MG63 (cell line): ENCODE measurements at regions not wholly inside any gene's neighbourhood (a gene's known extent, or its start where the extent isn't known, plus 50 kb on each side); places are given as distances from the start of the nearest gene placed in this dataset.
"Not testable (repeated sequence)": the region's sequence is repeated elsewhere in the genome, so short reads cannot be mapped to it uniquely, and the experiment has no call there.

Source experiments
- DNase-seq: peaks from one replicate; pipeline ENCODE4 v3.0.0-alpha.2; 2020
- H3K27me3 ChIP-seq: fragments of 250-450 bp; sonication (Bioruptor Pico); 2 replicates; pipeline ENCODE4 v1.5.1; 2020; ENCODE audit warnings: mild to moderate bottlenecking, moderate library complexity
- H3K36me3 ChIP-seq: fragments of 250-450 bp; sonication (Bioruptor Pico); 2 replicates; pipeline ENCODE4 v1.5.1; 2020; ENCODE audit warnings: mild to moderate bottlenecking, moderate library complexity
- H3K4me3 ChIP-seq: fragments of 250-450 bp; sonication (Bioruptor Pico); 2 replicates; pipeline ENCODE4 v1.5.1; 2020; ENCODE audit warnings: mild to moderate bottlenecking, moderate library complexity
- H3K9me3 ChIP-seq: fragments of 250-450 bp; sonication (Bioruptor Pico); 2 replicates; pipeline ENCODE4 v1.5.1; 2020; ENCODE audit warnings: mild to moderate bottlenecking, moderate library complexity

- no peaks in the 10 kb centered on the region for H3K27me3 ChIP-seq
- no peaks in the 10 kb centered on the region for H3K9me3 ChIP-seq
- no peak for DNase-seq
- no peak overlapping the region for H3K4me3 ChIP-seq
- H3K36me3 ChIP-seq, result no peaks in the 10 kb centered on the region
Measured at GRCh38 chr4:187075514-187075913, 351.9 kb upstream of the FAT1 start.

- Histone ChIP-seq H3K4me3 (no peak overlapping the region), H3K9me3 (no peaks in the 10 kb centered on the region), H3K27me3 (no peaks in the 10 kb centered on the region), H3K36me3 (no peaks in the 10 kb centered on the region)
- no peak for DNase-seq
Measured at GRCh38 chr4:187077744-187078401, 354.2 kb upstream of the FAT1 start.

DNA sequence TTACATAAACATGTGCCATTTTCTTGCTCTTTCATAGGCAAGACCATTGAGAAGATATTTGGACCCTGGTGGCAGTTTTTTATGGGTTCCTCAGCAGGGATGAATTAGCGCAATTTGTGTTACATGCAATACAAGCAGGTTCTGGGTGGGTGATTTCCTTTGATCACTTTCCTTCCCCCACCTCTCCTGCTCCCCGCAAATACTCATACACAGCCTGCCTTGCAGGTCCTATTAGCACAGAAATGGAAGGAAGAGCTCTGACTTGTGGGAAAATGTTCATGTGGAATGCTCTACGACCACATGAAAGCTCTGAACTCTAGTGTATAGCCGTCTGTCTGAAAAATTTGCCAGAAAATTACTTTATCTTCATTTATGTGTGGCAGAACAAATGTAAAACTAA is 361.0 kb upstream of the FAT1 start:
- no peak for DNase-seq
- Histone ChIP-seq H3K9me3 (no peaks in the 10 kb centered on the region), H3K36me3 (no peaks in the 10 kb centered on the region), H3K4me3 (no peak overlapping the region), H3K27me3 (no peaks in the 10 kb centered on the region)

- H3K4me3 ChIP-seq, result no peak overlapping the region
- H3K27me3 ChIP-seq, result no peaks in the 10 kb centered on the region
- no peaks in the 10 kb centered on the region for H3K9me3 ChIP-seq
- no peak for DNase-seq
- H3K36me3 ChIP-seq, result no peaks in the 10 kb centered on the region
Measured at GRCh38 chr4:187085339-187085738, 361.7 kb upstream of the FAT1 start.

DNA sequence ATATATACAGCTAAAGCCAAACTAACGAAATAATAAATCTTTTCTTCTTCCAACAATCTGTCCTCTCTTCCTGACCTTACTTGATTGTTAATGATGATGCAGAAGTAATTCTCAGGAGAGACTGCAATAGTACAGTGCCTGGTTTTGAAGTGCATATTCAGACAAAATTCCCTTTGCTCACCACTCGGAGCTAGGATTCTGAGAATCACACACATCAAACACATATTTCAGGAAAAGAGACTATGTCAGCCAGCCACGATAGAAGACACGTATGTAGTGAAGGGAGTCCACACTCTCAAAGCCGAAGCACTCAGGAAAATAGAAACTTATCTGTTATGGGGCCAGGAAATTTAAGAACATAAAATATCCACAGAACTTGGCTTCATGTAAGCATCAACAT is 362.5 kb upstream of the FAT1 start:
- no peaks in the 10 kb centered on the region for H3K9me3 ChIP-seq
- no peak overlapping the region for H3K4me3 ChIP-seq
- no peaks in the 10 kb centered on the region for H3K27me3 ChIP-seq
- DNase-seq, result no peak
- H3K36me3 ChIP-seq, result no peaks in the 10 kb centered on the region

DNA sequence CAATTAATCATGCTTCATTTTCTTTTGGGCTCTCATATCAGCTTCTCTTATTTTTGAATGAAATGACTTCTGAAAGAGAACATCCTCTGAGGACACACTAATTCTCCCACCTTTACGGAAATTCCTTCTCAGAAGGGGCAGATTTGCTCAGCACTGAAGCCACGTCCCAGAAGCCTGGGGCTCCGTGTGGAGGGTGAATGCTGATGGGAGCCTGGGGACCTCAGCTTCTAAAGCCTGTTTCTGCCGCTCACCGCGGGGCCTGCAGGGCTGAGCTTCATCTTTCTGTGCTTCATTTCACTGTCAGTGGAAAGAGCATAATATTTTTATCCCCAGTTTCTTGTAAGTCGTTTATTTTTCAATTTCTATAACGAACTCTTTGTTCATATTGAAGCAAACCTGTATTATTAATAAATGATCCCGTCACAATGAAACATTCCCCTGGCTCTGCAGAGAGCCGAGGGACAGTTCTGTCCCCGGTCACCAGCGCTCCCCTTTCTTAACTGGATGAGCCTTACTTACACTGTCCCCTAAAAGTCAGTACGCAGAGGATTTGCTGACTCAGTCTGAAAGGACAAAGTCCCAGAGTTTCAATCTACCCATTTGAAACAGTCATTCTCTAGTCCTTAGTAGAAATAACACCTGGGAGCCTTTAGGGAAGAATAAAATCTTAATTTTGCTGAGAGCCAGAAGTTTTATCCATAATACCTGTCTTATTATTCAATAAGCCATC is 364.6 kb upstream of the FAT1 start:
- H3K36me3 ChIP-seq, result no peaks in the 10 kb centered on the region
- H3K27me3 ChIP-seq, result no peaks in the 10 kb centered on the region
- DNase-seq, result no peak
- no peaks in the 10 kb centered on the region for H3K9me3 ChIP-seq
- H3K4me3 ChIP-seq, result no peak overlapping the region

DNA sequence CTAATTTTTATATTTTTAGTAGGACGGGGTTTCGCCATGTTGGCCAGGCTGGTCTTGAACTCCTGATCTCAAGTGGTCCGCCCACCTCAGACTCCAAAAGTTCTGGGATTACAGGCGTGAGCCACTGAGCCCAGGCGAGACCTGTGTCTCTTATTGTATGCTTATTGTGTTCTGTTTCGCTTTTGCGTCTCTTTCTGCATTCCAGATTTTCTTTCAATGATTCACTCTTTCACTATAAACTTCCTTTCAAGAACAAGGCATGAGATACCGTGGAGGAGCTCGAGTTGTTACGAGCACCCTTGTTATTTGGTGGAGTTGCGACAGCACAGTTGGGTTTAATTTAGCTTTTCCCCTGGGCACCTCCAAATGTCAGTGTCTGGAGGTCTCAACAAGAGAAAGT is 366.7 kb upstream of the FAT1 start:
- Histone ChIP-seq H3K36me3 (no peaks in the 10 kb centered on the region), H3K27me3 (no peaks in the 10 kb centered on the region)
- DNase-seq, result no peak

DNA sequence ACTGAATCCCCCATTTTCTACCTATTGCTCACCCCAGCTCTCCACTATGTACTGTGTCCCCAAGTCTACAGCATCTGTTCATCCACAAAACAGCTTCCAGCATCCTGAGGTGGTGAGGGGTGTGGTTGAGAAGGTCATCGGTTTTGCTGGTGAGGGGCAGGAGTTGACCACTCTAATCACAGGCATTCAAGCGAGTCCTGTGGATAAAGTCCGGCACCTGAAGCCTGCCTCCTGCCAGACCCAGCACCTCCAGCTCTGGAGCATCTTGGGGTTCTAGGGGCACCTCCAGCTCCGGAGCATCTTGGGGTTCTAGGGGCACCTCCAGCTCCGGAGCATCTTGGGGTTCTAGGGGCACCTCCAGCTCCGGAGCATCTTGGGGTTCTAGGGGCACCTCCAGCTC is 367.2 kb upstream of the FAT1 start:
- not testable (repeated sequence) for H3K36me3 ChIP-seq, H3K27me3 ChIP-seq, DNase-seq, H3K9me3 ChIP-seq, H3K4me3 ChIP-seq

More for the DNA sequence above, 366.7 kb upstream of the FAT1 start:
- H3K4me3 ChIP-seq, result no peak overlapping the region
- no peaks in the 10 kb centered on the region for H3K9me3 ChIP-seq

DNA sequence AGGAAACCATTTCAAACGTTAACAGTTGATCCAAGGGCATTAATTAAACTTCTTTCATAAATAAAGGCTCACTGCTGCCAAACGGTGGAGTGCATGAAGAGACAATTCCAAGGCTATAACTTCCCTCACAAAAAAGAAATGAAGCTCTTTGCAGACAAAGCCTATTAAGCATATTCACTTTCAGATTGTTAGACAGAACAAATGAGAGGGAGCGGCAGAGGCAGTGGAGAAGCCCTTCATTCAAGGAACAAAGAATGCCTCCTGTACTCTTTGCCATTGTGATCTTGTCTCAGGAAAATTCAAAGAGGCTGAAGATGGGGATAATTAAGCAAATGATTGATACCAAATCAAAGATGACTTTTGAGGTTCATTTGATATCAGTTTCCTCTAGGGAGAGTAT is 370.5 kb upstream of the FAT1 start:
- Histone ChIP-seq H3K36me3 (no peaks in the 10 kb centered on the region), H3K4me3 (no peak overlapping the region), H3K9me3 (no peaks in the 10 kb centered on the region), H3K27me3 (no peaks in the 10 kb centered on the region)
- no peak for DNase-seq

DNA sequence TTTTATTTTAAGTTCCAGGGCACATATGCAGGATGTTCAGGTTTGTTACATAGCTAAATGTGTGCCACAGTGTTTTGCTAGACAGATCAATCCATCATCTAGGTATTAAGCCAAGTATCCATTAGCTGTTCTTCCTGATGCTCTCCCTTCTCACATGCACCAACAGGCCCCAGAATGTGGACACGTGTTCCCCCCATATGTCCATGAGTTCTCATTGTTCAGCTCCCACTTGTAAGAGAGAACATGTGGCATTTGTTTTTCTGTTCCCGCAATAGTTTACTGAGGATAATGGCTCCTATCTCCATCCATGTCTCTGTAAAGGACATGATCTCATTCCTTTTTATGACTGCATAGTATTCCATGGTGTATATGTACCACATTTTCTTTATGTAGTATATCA is 374.8 kb upstream of the FAT1 start:
- H3K9me3 ChIP-seq, result no peaks in the 10 kb centered on the region
- H3K4me3 ChIP-seq, result no peak overlapping the region
- H3K36me3 ChIP-seq, result no peaks in the 10 kb centered on the region
- DNase-seq, result no peak
- no peaks in the 10 kb centered on the region for H3K27me3 ChIP-seq

- Histone ChIP-seq H3K27me3 (no peaks in the 10 kb centered on the region), H3K9me3 (no peaks in the 10 kb centered on the region), H3K4me3 (no peak overlapping the region), H3K36me3 (no peaks in the 10 kb centered on the region)
- DNase-seq, result no peak
Measured at GRCh38 chr4:187103351-187103750, 379.7 kb upstream of the FAT1 start.

- no peaks in the 10 kb centered on the region for H3K36me3 ChIP-seq
- no peaks in the 10 kb centered on the region for H3K9me3 ChIP-seq
- DNase-seq, result no peak
- H3K27me3 ChIP-seq, result no peaks in the 10 kb centered on the region
- no peak overlapping the region for H3K4me3 ChIP-seq
Measured at GRCh38 chr4:187108845-187109244, 385.2 kb upstream of the FAT1 start.

GRCh38 chr4:187109636-187110035 is 386.0 kb upstream of the FAT1 start:
- Histone ChIP-seq H3K4me3 (no peak overlapping the region), H3K9me3 (no peaks in the 10 kb centered on the region), H3K27me3 (no peaks in the 10 kb centered on the region), H3K36me3 (no peaks in the 10 kb centered on the region)
- DNase-seq, result no peak

DNA sequence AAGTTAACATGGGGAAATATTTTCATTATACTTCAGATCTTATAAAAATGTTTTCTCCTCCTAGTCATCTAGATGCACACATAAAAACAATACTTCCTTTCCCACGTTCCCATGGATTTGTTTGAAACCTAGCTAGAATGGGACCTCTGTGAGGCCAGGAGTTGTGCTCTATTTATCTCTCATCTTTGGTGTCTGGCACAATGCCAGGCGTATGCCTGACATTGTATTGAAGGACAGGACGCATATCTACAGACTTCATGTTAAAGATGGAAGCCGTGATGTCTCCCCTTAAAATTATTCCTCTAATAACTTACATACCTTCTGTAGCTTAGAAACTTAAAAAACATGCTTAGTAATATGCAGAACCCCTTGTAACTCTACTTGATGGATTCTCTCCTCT is 394.5 kb upstream of the FAT1 start:
- DNase-seq, result no peak
- Histone ChIP-seq H3K9me3 (no peaks in the 10 kb centered on the region), H3K36me3 (no peaks in the 10 kb centered on the region), H3K27me3 (no peaks in the 10 kb centered on the region), H3K4me3 (no peak overlapping the region)

DNA sequence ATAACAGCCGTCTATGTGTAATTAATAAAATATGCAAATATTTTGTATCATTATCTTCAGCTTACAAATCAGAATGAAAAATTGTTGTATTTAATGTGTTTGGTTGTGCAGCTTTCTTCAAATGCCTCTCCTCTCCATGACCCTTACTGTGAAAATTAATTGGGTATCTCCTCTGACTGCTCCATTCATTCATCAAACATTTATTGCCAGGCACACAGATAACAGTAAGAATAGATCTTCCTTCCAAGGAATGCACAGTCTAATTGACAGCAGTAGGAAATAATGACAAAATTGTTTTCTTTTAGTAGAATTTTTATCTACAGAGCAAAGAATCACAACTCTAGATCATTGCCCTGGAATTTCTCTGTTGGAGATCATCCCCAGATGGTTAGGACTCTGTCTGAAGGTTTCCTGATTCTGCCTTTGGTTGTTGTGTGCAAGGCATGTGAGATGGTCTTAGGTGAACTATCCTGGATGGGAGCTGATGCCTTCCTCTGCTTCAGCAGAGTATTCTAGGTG is 395.0 kb upstream of the FAT1 start:
- no peaks in the 10 kb centered on the region for H3K27me3 ChIP-seq
- DNase-seq, result no peak
- no peaks in the 10 kb centered on the region for H3K36me3 ChIP-seq
- no peaks in the 10 kb centered on the region for H3K9me3 ChIP-seq
- H3K4me3 ChIP-seq, result no peak overlapping the region

DNA sequence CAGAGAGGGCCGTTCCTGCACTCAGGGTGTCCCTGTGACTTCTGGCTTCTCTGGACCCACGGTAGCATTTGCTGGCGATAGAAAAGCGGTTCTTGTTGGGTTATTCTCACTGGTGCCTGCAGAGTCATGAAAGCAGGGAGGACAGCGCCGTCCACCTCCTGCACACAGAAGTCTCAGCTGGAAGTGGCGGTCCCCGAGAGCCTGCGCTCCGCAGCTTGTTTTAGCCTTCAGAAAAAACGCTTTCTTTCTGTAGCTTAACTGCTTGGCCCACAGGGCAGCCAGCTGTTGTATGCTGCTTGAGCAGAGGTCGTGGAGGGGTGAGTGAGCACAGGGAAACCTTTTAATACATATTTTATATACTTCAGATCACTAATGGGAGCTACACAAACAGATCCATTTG is 400.7 kb upstream of the FAT1 start:
- H3K4me3 ChIP-seq, result no peak overlapping the region
- no peaks in the 10 kb centered on the region for H3K36me3 ChIP-seq
- DNase-seq, result no peak
- H3K27me3 ChIP-seq, result no peaks in the 10 kb centered on the region
- H3K9me3 ChIP-seq, result no peaks in the 10 kb centered on the region

DNA sequence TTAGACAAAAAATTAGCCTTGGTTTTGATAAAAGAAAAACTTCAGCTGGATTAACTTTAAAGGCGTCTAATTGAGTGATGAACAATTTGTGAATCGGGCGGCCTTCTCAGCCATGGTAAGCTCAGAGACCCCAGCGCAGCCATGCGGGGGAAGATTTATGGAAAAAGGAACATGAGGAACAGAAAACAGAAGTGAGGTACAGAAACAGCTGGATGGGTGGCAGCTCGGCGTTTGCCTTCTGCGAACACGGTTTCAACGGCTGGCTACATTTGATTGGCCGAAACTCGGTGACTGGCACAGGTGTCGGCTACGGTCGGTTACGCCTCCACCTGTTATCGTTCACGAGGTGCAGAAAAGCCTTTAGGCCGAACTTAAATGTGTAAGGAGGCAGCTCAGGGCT is 401.4 kb upstream of the FAT1 start:
- H3K9me3 ChIP-seq, result no peaks in the 10 kb centered on the region
- no peak for DNase-seq
- H3K36me3 ChIP-seq, result no peaks in the 10 kb centered on the region
- no peak overlapping the region for H3K4me3 ChIP-seq
- H3K27me3 ChIP-seq, result no peaks in the 10 kb centered on the region

- H3K9me3 ChIP-seq, result no peaks in the 10 kb centered on the region
- no peaks in the 10 kb centered on the region for H3K36me3 ChIP-seq
- H3K27me3 ChIP-seq, result no peaks in the 10 kb centered on the region
- no peak overlapping the region for H3K4me3 ChIP-seq
- DNase-seq, result no peak
Measured at GRCh38 chr4:187127456-187127855, 403.8 kb upstream of the FAT1 start.
